Stimulated activated CD4-positive, alpha-beta T cell treated with anti-CD3 and anti-CD28 coated beads, Interleukin-2, amount 100 ng/mL, for 4 hours (primary cell): ENCODE measurements at regions not wholly inside any gene's neighbourhood (a gene's known extent, or its start where the extent isn't known, plus 50 kb on each side); places are given as distances from the start of the nearest gene placed in this dataset.
"Not testable (repeated sequence)": the region's sequence is repeated elsewhere in the genome, so short reads cannot be mapped to it uniquely, and the experiment has no call there.

ENCODE experiments used
- DNase-seq: peaks from one replicate; pipeline ENCODE4 v3.0.0-alpha.2; 2020; ENCODE audit warnings: low read depth

DNA sequence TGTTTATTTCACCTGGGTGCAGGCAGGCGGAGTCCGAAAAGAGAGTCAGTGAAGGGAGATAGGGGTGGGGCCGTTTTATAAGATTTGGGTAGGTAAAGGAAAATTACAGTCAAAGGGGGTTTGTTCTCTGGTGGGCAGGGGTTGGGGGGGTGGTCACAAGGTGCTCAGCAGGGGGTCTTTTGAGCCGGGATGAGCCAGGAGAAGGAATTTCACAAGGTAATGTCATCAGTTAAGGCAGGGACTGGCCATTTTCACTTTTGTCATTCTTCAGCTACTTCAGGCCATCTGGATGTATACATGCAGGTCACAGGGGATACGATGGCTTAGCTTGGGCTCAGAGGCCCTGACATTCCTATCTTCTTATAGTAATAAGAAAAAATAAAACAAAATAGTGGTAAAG is 220.3 kb upstream of the ZNF608 start:
- DNase-seq = not testable (repeated sequence)

DNA sequence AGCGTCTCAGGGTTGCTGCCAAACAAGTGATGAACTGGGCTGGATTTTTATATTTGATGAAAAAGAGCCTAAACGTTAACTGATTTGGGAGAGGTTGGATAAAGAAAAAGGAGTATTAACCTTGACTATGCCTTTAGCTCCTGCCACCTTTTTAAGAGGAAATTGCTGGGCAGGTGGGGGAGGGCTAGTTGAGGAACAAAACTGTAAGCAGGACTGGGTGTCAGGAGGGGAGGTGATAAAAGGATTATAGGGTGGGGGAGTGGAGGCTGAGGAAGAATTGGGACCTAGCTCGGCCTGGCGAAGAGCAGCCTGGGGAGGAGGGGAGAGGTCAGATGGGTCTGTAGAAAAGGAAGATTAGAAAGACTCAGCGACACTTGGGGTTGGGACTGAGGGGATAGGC is 223.9 kb upstream of the ZNF608 start:
- DNase-seq = not testable (repeated sequence)

DNA sequence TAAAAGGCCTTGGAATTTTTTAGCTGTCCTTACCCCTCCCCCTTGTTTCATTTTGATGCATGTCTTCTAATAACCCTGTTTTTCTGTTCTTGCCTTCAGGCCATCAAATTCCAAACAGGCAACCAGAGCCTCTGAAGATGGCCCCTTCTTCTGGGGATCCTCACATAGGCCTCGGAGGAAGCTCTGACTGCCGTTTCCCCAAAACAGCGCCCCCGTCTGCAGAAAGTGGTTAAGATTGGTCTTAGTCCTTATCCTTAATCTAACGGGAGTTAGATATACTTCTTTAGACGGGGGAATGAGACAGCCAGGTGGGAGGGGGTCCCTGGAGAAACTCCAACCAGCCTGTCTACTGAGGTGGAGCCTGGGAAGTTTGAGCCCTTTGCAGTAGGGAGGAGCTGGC is 226.3 kb upstream of the ZNF608 start:
- no peak for DNase-seq

DNA sequence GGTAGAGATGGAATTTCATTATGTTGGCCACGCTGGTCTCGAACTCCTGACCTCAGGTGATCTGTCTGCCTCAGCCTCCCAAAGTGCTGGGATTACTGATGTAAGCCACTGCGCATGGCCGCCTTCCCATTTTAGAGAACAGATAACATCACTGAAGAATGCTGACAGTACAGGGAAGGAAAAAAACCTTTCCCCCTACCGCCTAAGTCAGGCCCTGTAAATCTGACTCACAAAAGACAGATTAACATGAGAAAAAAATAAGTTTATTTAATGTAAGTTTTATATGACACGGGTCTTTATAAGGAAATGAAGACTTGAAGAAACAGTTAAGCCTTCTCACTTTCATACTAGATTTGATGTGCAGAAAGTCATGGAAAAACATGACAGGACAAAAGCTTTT is 227.2 kb upstream of the ZNF608 start:
- DNase-seq = no peak

DNA sequence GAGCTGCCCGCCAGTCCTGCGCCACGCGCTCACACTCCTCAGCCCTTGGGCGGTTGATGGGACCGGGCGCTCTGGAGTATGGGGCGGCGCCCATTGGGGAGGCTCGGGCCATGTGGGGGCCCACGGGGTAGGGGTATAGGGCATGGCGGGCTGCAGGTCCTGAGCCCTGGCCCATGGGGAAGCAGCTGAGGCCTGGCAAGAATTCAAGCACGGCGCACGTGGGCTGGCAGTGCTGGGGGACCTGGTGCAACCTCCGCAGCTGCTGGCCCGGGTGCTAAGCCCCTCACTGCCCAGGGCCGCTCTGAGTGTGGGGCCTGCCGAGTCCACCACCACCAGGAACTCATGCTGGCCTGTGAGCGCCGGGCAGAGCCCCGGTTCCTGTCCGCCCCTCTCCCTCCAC is 229.6 kb upstream of the ZNF608 start:
- no peak for DNase-seq

DNA sequence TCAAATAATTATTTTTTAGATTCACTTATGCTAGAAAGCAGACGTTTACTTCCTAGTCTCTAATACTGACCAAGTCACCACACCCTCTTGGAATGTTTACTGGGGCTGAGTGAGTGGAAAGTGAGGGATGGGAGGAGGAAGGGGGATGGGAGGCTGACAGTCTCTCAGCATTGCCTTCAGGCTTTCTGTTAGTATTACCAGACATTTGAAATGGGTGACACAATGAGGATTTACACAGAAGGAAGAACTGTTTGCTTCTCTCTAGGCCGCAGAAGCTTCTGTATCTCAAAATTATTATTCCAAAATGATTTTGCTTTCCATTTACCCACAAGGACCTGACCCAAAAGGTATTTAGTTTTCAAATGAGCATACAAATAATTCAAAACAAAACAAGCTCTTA is 232.8 kb upstream of the ZNF608 start:
- DNase-seq = no peak

DNA sequence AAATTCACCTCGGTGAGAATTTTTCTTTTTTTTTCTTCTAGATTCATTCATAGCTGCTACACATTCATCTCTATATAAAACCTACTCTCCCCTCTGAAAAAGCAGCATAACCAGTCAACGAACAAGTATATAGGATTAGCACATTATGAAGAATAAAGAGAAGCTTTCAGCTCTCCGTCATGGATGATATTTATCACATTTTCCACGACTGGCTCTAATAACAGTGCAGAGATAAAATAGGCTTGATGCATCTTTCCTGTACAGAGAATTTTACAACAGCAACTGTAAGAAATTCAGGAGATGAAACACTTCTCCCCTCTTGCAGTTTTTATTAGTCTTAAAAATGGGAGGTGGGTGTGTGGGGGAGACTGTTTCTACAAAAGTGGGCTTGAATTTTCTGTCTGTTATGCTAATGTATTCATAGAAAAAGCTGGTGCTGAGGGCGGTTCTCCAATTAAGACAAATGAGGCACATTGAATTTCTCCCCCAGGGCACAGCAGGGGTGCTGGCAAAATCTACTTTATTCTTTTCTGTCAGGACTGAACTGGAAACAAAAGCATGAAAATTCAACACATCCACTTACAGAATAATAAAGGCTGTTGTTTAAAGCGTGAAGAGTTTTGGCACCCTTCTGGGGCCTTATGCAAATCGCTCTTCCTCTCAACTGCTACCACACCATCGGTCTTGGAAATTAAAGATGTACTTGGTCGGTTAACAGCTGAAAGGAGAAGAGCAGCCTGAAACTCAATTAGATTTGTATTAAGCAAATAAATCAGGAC is 233.9 kb upstream of the ZNF608 start:
- no peak for DNase-seq

DNA sequence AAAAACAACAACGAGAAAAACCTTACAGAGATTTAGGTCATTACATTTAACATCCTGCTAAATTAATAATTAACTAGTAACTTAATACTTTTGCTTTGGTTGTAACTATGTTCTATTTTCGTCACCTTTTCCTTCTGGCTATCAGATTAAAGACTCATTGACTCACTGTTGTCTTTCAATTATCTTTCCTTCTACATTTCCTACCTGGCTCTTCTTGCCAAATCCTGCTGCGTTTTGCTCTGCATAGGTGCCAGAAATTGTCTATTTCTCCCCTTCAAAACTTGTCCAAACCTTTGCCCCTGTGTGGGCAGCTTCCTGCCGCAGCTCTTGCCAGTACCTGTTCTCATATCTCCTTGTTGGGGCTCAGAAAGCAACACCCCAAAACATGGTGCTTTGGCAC is 235.5 kb upstream of the ZNF608 start:
- no peak for DNase-seq

DNA sequence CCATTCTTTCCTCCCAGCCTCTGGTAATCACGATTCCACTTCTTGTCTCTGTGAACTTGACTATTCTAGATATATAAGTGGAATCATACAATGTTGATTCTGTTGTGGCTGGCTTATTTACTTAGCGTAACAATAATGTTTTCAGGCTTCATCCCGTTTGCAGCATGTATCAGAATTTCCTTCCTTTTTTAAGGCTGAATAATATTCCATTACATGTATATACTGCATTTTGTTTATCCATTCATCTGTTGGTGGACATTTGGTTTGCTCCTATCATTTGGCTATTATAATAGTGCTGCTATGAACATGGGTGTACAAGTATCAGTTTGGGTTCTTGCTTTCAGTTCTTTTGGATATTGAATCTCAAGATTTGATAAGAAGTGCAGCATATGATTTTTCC is 239.7 kb upstream of the ZNF608 start:
- DNase-seq = no peak

DNA sequence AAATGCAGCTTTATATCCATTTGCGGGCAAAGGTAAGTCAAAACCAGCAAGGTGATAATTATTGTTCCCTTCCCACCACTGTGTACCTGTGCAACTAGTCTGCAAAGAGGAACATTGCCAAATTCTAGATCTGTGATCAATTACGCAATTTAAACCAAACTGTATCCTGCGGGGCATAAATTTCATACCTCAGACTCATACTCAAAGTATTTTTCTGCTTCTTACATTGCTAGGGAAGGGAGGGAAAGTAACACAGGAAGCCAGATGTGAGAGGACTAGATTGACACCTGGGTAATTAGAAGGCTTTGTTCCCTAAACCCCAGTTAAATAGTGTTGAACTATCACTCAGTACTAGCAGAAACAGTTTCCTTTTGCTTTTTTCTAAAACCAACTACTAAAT is 240.2 kb upstream of the ZNF608 start:
- DNase-seq = no peak

DNA sequence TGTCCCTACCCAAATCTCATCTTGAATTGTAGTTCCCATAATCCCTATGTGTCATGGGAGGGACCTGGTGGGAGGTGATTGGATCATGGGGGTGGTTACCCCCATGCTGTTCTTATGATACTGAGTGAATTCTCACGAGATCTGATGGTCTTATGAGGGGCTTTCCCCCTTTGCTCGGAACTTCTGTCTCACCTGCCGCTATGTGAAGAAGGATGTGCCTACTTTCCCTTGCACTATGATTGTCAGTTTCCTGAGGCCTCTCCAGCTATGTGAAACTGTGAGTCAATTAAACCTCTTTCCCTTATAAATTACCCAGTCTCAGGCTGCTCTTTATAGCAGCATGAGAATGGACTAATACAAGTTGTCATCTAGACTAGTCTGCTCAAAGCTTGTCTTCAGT is 241.3 kb upstream of the ZNF608 start:
- not testable (repeated sequence) for DNase-seq

DNA sequence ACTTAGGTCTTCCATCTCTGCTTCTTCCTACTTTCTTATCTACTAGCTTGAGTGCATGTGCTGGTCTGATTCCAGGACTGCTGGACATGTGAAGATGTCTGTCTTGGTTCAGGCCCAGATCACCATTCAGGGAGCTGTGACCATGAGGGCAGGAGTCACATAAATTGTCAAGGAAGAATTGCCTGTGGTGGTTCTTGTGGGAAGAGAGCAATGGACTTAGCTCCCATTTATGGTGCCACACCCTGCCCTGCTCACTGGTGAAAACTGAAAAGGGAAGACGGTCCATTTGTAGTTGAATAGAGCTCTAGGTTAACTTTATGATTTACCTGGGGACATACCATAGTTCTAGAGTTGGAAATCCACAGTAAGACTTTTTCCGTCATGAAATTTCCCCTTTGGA is 244.3 kb upstream of the ZNF608 start:
- no peak for DNase-seq

DNA sequence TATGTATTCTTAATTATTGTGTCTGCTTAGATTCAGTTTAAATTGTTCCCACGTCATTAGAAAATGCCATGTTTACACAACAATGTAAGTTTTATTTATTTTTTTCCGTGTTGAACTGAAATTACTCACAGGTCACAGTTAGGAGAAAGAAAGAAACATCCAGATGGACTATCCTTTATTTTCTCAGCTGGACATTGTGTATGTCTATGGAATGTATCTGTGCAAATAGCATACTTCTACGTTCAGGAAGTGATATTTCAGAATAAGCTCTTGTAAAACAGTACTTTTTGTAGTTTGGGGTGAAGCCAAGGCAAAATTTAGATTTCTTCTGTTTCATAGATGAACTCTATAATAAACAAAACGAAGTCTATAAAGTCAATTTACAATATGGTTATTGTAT is 249.0 kb upstream of the ZNF608 start:
- DNase-seq = no peak

DNA sequence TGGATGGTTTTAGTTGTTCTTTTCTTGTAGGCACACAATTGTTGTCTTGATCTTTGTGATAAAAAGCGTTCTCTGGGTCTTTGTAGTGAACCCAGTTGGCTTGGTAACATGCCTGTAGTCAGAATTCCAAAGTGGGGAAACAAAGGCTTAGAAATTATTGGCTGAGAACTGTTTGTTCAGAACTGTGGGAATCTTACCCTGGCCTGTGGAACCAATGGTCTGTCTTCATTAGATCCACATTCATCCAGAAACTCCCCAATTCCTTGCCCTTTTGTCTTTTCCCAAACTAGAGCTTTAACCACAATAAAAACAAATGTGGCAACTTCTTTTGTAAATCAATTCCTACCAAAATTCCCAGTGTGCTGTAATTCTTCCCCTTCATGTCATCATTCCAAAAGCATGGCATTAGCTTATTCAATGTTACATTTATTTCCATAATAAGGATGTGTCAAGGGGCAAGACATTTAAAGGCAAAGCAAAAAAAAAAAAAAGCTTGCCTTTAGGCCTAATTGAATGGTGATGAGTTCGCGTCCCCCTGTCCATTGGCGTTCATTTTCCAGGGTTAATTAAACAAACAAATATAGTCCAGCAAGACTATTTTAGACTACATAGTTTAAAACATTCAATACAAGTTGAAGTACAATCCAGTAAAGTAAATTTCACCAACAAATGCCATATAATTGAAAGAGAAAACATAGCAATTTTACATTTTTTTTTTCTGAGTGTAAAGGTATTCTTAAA is 249.8 kb upstream of the ZNF608 start:
- DNase-seq = no peak

DNA sequence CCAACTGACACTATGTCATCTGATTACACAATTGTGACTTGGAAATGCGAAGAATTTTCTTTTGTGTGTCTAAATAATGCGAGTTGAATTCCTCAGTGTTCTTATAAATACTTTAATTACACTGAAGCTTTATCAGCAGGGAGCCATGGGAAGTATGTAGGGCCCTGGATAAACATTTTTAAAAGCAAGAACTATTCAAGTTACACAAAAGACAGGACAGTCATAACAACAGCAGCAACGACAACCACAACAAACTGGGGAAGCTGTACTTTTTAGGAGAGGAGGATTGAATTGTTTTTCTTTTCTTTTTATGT is 250.3 kb upstream of the ZNF608 start:
- DNase-seq = no peak

DNA sequence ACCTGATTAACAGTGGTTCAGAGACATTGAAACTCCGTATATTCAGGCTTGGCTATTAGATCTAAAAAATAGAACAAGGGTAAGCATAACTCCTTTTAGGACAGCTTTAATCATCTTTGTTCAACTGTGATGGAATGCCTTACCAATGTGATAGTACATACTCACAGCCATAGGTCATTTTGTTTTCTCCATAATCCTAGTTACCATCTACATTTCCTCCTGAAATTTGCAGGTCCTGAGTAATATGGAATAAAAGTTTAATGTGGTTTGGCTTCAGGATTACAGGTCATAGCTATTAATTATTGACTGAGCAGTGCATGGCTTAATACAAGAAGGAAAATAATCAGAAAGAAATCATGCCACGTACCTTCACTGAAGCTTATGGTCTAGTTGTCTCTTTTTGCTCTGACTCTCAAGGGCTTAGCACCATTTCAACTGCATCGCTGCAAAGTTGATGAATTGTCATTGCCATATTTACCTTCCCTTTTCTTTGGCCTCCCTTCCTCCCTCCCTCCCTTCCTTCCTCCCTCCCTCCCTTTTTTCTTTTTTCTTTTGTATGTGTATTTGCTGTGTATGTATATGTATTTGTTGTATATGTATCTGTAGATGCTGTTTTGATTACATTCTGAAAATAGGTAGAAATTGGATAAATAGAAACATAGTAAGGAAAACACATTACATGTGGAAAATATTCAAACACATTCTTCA is 250.9 kb upstream of the ZNF608 start:
- no peak for DNase-seq

DNA sequence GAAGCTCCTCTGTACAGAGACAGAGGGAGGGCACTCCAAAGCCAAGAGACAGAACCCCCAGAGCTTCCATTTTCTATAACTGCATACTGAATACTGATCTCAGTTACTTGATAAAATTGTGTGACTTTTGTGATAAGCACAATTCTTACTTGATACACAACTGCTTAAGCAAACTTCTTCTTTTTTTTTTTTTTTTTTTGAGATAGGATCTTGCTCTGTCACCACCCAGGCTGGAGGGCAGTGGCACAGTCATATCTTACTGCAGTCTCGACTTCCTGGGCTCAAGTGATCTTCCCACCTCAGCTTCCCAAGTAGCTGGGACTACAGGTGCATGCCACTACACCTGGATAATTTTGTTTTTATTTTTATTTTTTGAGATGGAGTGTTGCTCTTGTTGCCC is 252.1 kb upstream of the ZNF608 start:
- no peak for DNase-seq

DNA sequence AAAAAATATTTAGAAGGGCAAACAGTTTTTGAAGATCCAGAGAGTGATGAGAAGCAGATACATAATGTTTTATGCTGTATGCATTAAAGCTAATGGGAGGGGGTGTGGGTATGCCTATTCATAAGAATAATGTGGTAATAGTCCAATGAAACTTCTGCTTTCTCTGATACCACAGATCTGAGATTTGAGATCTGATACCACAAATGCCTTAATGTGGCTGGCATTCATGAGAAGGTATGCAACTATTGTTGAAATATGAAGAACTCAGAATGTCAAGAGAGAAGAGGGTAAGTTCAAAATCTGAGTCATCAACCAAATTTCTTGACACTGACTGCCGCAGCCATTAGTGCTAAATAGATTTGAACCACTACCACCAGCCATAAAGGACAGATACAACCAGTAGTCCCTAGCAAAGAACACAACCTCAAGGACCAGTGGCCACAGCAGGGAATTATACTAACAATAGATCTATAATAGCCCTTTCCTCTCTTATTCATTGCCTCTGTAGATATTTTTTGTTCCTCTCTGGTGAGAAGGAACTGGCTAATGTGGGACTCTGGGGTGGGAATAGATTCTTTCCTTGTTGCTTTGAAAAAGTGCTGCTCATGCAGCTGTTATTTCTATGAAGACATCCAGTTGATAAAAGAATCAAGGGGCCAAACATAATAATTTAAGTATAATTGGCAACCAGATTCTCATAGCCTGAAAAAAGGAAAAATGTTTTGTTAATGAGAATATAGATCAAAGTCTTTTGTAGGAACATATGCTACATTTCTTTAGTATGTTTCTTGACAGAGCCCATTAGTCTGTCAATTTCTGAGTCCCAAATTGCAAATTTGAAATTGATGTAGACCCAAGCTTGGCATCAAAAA is 256.5 kb upstream of the ZNF608 start:
- DNase-seq = no peak

DNA sequence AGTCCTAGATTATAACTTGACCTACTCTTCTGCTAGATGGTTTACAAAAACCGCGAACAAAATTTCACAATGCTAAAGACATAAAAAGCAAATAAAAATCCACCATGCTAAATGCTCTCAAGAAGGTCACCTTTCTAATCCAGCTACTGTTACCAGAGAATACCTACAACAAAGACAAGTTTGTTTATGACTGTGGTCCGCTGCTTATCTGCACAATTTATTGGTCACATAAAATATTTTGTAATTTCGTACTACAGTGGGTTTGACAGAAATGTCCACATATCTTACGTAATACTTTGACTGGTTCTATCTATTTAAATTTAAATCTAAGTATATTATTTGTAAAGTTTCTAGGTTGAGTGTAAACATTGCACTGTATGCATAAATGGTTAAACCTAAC is 257.6 kb upstream of the ZNF608 start:
- no peak for DNase-seq

DNA sequence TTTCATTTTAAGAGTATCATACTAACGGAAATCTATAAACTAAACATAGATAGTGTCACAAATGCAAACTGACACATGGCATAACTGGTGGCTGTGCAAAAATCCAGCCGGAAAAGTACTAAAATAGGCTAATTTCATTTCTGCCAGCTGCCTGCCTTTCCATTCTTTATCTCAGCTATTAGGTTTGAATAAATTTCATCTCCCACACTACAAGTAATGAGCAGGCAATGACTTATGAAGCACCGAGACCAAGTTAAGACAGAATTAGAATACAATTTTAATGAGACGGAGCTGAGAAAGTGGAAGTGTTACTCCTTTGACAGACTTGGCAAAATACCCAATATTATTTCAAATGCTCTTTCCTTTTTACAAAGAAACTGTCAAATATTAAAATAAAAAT is 258.8 kb upstream of the ZNF608 start:
- DNase-seq = no peak

DNA sequence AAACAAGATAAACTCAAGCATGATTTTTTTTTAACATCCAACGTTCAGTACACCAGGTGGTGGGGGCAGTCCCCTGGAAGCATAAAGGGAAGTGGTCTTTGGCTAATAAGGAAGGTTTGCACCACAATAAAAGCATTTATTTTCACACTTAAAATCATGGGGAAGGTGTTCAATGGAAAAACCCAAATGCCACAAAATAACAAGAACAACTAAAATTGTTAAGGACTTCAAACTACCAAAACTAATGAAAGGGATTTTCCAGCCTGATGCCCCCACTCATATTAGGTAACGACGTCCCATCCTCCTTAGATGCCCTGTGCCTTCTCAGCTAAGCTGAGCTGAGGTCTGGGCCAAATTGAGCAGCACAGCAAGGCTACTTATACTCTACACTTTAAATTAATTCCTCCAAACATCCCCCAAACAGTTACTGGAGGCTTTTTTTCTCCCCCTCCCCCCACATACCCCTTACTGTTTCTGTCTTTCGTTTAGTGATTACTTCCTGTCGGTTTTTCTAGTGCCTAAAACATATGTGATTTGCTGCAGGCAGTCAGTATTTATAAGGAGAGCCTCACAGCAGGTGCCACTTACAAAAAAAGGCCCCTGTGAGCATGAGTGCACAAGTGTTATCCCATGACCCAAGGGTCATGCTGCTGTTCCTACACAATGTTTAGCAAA is 259.7 kb upstream of the ZNF608 start:
- no peak for DNase-seq

DNA sequence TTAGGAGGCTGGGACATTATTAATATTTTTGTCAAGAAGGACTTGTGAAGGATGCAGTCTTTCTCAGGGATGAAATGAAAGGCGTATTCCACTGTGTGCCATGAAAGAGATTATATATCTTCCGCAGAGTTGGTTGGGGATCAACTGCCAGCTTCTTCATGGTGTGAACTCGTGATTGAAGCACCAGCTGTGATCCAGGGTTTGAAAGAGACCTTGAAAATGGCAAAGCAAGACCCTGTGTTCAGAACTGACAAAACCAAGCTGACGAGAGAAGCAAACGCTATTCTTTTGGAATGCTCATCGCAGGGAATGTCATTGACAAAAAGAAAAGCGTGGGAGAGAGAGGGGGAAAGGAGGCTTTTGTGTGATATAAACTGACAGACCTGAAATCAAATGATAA is 263.9 kb upstream of the ZNF608 start:
- DNase-seq = no peak
